Neural progenitor cell (in vitro differentiated cells): ENCODE measurements at regions not wholly inside any gene's neighbourhood (a gene's known extent, or its start where the extent isn't known, plus 50 kb on each side); places are given as distances from the start of the nearest gene placed in this dataset.

Experiments
- CTCF ChIP-seq: fragments of 200-600 bp; sonication (generic); IDR thresholded peaks from 2 replicates; pipeline ENCODE4 v1.5.1; 2017; ENCODE audit warnings: antibody characterized with exemption, mild to moderate bottlenecking
- EZH2 ChIP-seq: fragments of 200-600 bp; sonication (generic); IDR thresholded peaks from 2 replicates; pipeline ENCODE4 v1.6.1; 2017; ENCODE audit warnings: antibody characterized with exemption, mild to moderate bottlenecking, moderate library complexity
- EZH2phosphoT487 ChIP-seq: fragments of 200-600 bp; sonication (generic); IDR thresholded peaks from 2 replicates; pipeline ENCODE4 v1.6.1; 2017; ENCODE audit warnings: antibody characterized with exemption

- TF ChIP-seq EZH2, result no peak
- no peak for TF ChIP-seq EZH2phosphoT487
- no peak for TF ChIP-seq CTCF
Measured at GRCh38 chr9:73006986-73007385, 54.1 kb upstream of the ALDH1A1 start.
